ENCODE measurements at regions not wholly inside any gene's neighbourhood (a gene's known extent, or its start where the extent isn't known, plus 50 kb on each side); places are given as distances from the start of the nearest gene placed in this dataset.

DNA sequence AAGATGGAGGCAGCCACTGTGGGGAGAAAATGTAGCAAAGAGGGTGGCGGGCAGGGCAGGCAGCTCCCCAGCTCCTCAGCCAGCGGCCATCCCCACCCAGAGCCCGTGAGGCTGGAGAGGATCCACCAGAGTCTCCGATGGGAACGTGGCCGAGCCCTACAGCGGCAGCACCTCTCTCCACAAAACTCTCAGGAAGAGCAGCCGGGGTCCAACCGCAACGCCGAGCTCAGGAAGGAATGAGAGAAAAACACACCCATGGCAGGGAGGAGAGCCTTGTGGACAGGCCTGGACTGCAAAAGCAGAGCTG lies 54.0 kb upstream of the ADGRA1 start (continued):
- TF ChIP-seq, protein P1, sequence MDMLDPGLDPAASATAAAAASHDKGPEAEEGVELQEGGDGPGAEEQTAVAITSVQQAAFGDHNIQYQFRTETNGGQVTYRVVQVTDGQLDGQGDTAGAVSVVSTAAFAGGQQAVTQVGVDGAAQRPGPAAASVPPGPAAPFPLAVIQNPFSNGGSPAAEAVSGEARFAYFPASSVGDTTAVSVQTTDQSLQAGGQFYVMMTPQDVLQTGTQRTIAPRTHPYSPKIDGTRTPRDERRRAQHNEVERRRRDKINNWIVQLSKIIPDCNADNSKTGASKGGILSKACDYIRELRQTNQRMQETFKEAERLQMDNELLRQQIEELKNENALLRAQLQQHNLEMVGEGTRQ (IDR thresholded peaks at IDR 0.05; ENCODE audit: borderline replicate concordance, low read depth, low read length), result no peak
- TF ChIP-seq, protein P2, sequence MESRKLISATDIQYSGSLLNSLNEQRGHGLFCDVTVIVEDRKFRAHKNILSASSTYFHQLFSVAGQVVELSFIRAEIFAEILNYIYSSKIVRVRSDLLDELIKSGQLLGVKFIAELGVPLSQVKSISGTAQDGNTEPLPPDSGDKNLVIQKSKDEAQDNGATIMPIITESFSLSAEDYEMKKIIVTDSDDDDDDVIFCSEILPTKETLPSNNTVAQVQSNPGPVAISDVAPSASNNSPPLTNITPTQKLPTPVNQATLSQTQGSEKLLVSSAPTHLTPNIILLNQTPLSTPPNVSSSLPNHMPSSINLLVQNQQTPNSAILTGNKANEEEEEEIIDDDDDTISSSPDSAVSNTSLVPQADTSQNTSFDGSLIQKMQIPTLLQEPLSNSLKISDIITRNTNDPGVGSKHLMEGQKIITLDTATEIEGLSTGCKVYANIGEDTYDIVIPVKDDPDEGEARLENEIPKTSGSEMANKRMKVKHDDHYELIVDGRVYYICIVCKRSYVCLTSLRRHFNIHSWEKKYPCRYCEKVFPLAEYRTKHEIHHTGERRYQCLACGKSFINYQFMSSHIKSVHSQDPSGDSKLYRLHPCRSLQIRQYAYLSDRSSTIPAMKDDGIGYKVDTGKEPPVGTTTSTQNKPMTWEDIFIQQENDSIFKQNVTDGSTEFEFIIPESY (IDR thresholded peaks at IDR 0.05; ENCODE audit: borderline replicate concordance, low read depth), result no peak
- TF ChIP-seq MEF2A (IDR thresholded peaks at IDR 0.05; ENCODE audit: borderline replicate concordance, low read depth), result no peak

DNA sequence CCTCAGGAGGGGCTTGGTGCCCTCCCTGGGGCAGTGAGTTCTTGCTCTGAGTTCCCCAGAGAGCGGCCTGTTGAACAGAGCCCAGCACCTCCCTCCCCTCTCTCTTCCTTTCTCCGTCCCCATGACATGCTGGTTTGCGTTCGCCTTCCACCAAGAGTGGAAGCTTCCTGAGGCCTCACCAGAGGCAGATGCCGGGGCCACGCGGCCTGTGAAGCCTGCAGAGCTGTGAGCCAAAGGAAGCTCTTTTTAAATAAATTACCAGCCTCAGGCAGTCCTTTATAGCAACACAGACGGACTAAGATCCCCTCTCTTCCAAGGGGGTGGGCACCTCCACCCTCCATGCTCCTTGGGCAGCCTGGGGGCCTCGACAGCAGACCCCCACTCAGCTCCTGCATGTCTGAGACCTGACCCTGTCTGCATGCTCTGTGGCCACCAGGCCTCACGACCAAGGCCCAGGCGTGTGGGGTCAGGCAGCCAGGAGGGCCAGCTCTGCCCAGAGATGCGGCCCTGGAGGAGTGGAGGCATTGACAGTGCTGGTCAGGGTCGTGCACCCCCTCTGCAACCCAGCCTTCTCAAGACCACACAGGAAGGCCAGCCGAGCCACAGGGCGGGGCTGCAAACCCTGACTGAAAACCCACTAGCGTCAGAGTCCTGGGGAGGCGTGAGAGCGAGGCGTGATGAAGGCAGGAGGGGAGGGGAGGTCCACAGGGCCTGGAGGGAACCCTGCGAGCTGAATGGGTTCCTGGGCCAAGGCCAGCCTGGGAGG lies 54.6 kb upstream of the ADGRA1 start:
- POLR2A ChIA-PET, result no interaction called here
- H4K20me1 ChIP-seq (ENCODE audit: insufficient read depth), result no peaks in the 10 kb centered on the region
- no peak overlapping the region for H3K4me2 ChIP-seq
- no peaks in the 10 kb centered on the region for H3K9me3 ChIP-seq
- H3K9ac ChIP-seq, result no peak overlapping the region
- no peaks in the 10 kb centered on the region for H3F3A ChIP-seq (replicated peaks; ENCODE audit: insufficient read depth)
- no peak for DNase-seq
- no peaks in the 10 kb centered on the region for H3K79me2 ChIP-seq (ENCODE audit: insufficient read depth)
- CTCF ChIA-PET, result no interaction called here
- H3K27ac ChIP-seq (ENCODE audit: low read depth in 2 of 2, low read length in 1 of 2), result no peak overlapping the region
- H3K27me3 ChIP-seq (ENCODE audit: insufficient read depth), result no peaks in the 10 kb centered on the region
- no peak overlapping the region for H2AFZ ChIP-seq (ENCODE audit: low read depth)
- no peaks in the 10 kb centered on the region for H3K4me1 ChIP-seq (ENCODE audit: control insufficient read depth in 1 of 2, insufficient read depth in 2 of 2, low read depth in 1 of 2, low read length in 1 of 2)
- H3K4me3 ChIP-seq (ENCODE audit: low read depth in 2 of 2, low read length in 1 of 2), result no peak overlapping the region
- H3K9me2 ChIP-seq, result no peaks in the 10 kb centered on the region
- no peak for TF ChIP-seq EP300 (IDR thresholded peaks at IDR 0.05; ENCODE audit: borderline replicate concordance in 1 of 2, low read depth in 1 of 2, low read length in 1 of 2)
- TF ChIP-seq, protein P3, sequence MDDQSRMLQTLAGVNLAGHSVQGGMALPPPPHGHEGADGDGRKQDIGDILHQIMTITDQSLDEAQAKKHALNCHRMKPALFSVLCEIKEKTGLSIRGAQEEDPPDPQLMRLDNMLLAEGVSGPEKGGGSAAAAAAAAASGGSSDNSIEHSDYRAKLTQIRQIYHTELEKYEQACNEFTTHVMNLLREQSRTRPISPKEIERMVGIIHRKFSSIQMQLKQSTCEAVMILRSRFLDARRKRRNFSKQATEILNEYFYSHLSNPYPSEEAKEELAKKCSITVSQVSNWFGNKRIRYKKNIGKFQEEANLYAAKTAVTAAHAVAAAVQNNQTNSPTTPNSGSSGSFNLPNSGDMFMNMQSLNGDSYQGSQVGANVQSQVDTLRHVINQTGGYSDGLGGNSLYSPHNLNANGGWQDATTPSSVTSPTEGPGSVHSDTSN (IDR thresholded peaks at IDR 0.05), result no peak
- TF ChIP-seq, protein P4, sequence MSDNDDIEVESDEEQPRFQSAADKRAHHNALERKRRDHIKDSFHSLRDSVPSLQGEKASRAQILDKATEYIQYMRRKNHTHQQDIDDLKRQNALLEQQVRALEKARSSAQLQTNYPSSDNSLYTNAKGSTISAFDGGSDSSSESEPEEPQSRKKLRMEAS (IDR thresholded peaks at IDR 0.05; ENCODE audit: low read depth), result no peak
- TF ChIP-seq, protein P2 (IDR thresholded peaks at IDR 0.05; ENCODE audit: borderline replicate concordance, low read depth), result no peak
- H3K36me3 ChIP-seq (replicated peaks in 1 of 2; ENCODE audit: control insufficient read depth in 1 of 2, insufficient read depth in 2 of 2, low read length in 1 of 2), result no peaks in the 10 kb centered on the region
- WGBS (ENCODE audit: low lambda C conversion rate), result 60% methylated on average over 18 of the region's 20 CpGs

DNA sequence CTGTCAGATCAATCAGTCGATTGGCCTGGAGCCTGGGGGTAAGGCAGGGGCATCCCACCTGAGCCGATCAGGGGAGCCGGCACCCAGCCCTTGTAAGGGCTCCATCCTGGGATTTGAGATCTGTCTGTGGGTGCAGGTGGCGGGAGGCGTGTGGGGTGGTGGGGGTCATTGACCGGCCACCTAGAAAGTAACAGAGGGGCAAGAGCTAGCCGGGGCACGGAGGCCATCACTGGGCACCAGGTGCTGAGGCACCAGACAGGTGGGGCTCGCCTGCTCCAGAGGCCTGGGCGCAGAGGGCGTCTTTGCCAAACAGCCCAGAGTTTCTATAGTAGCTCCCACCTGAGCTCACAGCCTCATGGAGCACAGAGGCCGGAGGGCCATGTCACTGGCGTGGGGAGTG lies 55.5 kb upstream of the ADGRA1 start:
- H3K9me2 ChIP-seq, result no peaks in the 10 kb centered on the region
- H3K4me3 ChIP-seq (ENCODE audit: low read depth in 2 of 2, low read length in 1 of 2), result no peak overlapping the region
- H3K9ac ChIP-seq, result no peak overlapping the region
- H3K27ac ChIP-seq (ENCODE audit: low read depth in 2 of 2, low read length in 1 of 2), result no peak overlapping the region
- no peaks in the 10 kb centered on the region for H4K20me1 ChIP-seq (ENCODE audit: insufficient read depth)
- TF ChIP-seq GATA2 (CRISPR knock-in tag; IDR thresholded peaks at IDR 0.05) (no peak), ELF1 (IDR thresholded peaks at IDR 0.05) (no peak), EZH2phosphoT487 (IDR thresholded peaks at IDR 0.05; ENCODE audit: borderline replicate concordance, low read depth) (no peak), JUND (IDR thresholded peaks at IDR 0.05) (no peak), EP300 (IDR thresholded peaks at IDR 0.05; ENCODE audit: borderline replicate concordance in 1 of 2, low read depth in 1 of 2, low read length in 1 of 2) (no peak), SIN3A (IDR thresholded peaks at IDR 0.05; ENCODE audit: borderline replicate concordance, low read depth, low read length) (no peak)
- TF ChIP-seq, protein P4 (IDR thresholded peaks at IDR 0.05; ENCODE audit: low read depth), result no peak
- no peaks in the 10 kb centered on the region for H3K79me2 ChIP-seq (ENCODE audit: insufficient read depth)
- no peaks in the 10 kb centered on the region for H3K9me3 ChIP-seq
- H2AFZ ChIP-seq (ENCODE audit: low read depth), result no peak overlapping the region
- no peak overlapping the region for H3K4me2 ChIP-seq
- H3K4me1 ChIP-seq (ENCODE audit: control insufficient read depth in 1 of 2, insufficient read depth in 2 of 2, low read depth in 1 of 2, low read length in 1 of 2), result no peaks in the 10 kb centered on the region
- ChIA-PET POLR2A (no interaction called here), CTCF (no interaction called here)
- H3K36me3 ChIP-seq (replicated peaks in 1 of 2; ENCODE audit: control insufficient read depth in 1 of 2, insufficient read depth in 2 of 2, low read length in 1 of 2), result no peaks in the 10 kb centered on the region
- no peaks in the 10 kb centered on the region for H3F3A ChIP-seq (replicated peaks; ENCODE audit: insufficient read depth)
- DNase-seq, result no peak
- 73% methylated on average over 7 of the region's 13 CpGs for WGBS (ENCODE audit: low lambda C conversion rate)
- no peaks in the 10 kb centered on the region for H3K27me3 ChIP-seq (ENCODE audit: insufficient read depth)

All from SK-N-SH (cell line).